ELF-1 (cell line): ENCODE measurements at regions not wholly inside any gene's neighbourhood (a gene's known extent, or its start where the extent isn't known, plus 50 kb on each side); places are given as distances from the start of the nearest gene placed in this dataset.
A peak's percentile ranks its signal among the peaks of the same experiment; 100 is the strongest.
"Not testable (repeated sequence)": the region's sequence is repeated elsewhere in the genome, so short reads cannot be mapped to it uniquely, and the experiment has no call there.

Source experiments
- DNase-seq: peaks from one replicate; pipeline ENCODE4 v3.0.0-alpha.2; 2016; ENCODE audit warnings: low read depth, low spot score

DNA sequence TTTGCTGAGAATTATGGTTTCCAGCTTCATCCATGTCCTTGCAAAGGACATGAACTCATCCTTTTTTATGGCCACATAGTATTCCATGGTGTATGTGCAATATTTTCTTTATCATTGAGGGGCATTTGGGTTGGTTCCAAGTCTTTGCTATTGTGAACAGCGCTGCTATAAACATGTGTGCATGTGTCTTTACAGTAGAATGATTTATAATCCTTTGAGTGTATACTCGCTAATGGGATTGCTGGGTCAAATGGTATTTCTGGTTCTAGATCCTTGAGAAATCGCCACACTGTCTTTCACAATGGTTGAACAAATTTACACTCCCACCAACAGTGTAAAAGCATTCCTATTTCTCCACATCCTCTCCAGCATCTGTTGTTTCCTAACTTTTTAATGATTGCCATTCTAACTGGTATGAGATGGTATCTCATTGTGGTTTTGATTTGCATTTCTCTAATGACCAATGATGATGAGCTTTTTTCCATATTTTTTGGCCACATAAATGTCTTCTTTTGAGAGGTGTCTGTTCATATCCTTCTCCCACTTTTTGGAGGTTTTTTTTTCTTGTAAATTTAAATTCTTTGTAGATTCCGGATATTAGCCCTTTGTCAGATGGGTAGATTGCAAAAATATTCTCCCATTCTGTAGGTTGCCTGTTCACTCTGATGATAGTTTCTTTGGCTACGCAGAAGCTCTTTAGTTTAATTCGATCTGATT is 180.1 kb downstream of the PLPPR4 start:
- DNase-seq, result not testable (repeated sequence)

DNA sequence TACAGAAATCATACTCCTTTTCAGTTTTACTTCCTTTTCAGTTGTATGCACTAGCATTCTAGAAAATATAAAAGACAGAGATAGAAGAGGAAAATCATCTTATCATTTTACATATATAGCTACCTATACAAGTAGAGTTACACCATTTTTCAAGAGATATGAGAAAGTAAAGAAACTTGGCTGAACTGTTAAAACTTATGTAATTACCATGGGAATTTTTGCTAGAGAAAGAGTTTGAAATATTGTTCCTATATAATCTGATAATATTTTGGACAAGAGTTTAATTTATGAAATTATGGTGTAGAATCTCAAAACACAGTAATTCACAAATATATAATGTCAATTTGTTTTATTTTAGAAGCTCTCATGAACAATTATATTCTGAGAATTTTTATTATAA is 180.8 kb downstream of the PLPPR4 start:
- no peak for DNase-seq

DNA sequence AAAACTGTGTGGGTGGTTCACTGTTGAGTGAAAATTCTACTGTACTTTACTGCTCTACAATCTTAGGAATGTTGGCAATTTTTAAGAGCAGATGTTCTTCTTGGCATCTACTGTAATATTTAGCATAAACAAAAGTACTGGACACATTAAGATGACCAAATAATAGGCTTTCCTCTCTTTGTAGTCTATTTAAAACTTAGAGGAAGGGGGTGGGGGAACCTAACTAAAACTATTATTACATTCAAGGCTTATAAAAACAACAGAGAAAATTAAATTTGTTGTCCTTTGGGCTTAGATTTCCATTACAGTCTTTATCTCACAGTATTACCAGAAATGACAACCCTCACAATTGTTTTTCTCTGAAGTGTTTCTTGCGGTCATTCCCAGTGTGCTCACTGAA is 181.2 kb downstream of the PLPPR4 start:
- DNase-seq, result no peak

- DNase-seq, result no peak
Measured at GRCh38 chr1:99447721-99448120, 183.4 kb downstream of the PLPPR4 start.

DNA sequence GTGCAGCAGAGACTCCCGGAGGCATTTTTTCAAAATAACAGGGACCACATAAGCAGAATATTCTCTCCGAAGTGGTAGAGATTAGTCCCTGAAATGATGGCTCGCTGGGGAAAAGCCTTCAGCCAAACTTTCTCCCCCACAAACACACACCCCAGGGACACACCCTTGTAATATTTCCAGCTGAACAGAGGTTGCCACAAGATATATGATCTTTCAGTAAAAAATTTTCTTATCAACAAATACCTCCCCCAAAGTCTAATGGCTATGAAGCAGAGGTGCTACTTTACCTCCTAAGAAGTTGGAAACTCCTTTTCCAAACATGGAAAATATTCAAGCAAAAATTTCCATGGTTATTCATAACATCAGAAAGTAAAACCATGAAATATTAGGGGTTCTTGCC is 190.2 kb upstream of the PALMD start:
- no peak for DNase-seq

DNA sequence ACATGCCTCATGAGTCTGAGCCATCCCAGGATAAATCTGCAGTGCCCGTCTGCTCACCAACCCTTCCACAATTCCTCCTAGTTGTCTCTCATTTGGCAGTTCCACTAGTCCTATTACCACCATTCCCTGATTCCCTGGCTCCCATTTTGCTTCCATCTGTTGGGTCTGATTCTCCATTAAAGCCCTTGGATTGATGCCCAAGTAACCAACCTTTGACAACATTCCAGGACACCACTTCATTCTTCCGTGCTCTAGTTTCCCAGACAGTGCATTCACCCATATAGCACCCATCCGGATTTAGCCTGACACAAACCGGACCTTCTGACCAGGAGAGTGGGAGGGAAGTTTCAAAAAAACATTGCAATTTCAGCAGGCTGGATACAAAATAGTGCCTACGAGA is 189.4 kb upstream of the PALMD start:
- DNase-seq, result no peak

DNA sequence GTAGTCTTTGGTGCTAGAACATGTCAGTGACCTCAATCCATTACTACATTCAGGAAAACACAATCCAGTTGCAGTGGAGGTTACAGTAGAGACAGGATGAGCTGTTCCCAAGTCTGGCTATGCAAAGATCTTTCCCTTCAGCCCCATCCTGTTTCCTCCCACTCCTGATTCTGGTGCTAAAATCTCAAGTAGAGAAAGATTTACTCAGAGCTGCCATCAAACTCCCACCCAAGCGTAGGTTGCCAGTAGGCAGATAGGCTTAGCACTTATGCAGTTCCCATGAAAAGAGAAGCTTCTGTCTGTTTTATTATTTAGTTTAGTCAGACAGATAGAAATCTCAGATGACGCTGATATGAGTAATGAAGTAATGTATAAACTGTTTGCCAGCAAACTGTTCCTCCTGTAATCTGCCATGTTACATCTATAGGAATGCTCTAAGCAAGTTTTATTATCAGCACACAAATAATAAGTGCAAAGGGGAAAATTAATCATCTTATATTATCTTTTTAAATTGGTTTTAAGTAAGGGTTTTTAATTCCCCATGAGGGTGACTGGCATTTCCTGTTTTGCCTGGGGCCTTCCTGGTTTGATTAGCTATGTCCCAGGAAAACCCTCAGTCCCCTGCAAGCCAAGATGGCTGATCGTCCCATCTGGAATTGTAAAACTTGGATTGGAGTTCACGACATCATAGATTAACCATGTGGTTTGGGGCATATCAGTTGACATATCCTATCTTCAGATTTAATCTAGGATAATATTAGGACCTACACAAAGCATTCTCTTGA is 188.3 kb upstream of the PALMD start:
- no peak for DNase-seq

DNA sequence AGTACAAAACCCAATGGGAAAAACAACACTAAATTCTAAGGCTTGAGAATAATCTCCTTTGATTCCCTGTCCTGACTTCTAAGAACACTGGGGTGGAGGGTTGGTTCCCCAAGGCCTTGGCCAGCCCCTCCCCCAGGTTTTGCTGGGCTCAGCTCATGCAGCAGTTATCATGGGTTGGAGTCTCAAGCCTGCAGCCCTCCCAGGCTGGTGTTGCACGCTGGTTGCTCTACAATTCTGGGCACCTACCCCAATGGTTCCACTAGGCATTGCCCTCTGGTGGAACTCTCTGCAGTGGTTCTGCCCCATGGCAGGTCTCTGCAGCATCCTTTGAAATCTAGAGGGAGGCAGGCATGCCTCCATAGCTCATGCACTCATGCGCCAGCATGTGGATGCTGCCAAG is 184.4 kb upstream of the PALMD start:
- DNase-seq, result no peak

DNA sequence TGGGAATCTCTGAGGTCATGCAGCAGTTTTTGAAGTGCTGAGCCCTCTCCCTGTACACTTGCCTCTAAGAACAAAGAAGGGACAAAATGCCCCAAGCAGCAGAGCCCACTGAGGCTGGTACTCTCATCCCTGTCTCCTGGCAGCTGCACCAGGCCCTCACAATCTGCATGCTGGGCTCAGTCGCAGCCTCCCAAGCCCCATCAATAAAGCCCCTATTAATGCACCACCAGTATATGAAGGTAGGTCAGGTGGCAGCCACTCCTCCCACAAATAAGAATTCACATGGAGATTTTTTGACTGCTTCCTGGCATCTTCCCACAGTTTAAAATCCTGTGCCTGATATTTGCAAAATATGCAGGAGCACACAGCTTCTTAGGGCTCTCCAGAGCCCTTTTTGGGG is 181.2 kb upstream of the PALMD start:
- DNase-seq, result no peak

DNA sequence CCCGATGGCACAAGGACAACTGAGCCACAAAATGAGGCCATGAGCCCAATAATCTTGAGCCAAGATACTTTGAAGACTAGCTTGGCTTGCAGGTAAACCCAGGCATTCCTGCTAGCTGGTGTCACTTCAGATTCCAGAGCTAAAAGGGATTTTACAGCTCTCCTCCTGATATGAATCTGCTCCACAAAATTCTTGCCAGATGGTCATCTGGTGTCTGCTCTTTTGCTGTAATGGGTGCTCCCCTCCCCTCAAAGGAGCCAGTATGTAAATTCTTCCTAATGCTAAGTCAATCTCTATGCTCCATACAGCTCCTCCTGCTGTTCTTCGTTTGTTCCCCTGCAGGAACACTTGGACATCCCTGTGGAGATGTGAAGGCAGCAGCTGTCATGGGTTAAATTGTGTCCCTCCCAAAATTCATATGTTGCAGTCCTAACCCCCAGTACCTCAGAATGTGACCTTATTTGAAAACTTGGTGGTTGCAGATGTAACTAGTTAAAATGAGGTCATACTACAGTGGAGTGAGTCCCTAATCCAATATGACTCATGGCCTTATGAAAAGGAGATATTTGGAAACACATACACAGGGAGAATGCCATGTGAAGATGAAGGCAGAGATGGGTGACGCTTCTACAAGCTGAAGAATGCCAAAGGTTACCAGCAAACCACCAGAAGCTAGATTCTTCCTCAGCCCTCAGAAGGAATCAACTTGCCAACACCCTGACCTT is 180.6 kb upstream of the PALMD start:
- DNase-seq, result peak; percentile 48

GRCh38 chr1:99467645-99468044 is 178.3 kb upstream of the PALMD start:
- DNase-seq, result no peak

- DNase-seq, result no peak
Measured at GRCh38 chr1:99469550-99469971, 176.4 kb upstream of the PALMD start.

DNA sequence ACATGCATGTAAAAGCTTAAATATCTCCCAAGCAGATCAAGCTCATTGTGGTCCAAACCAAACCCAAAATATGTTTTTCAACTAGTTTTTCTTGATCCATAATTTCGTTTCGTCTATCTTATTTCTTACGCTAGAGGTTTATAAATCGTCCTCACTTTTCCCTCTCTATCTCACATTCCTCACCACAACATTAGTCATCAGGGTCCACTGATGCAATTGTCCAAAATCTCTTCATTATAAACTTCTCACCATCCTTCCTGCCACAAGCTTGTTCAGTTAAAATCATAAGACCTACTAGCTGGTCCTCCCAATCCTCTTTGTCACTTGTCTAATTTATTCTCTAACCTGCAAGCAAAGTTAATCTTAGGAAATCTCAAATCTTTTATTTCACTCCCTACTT is 173.0 kb upstream of the PALMD start:
- no peak for DNase-seq

DNA sequence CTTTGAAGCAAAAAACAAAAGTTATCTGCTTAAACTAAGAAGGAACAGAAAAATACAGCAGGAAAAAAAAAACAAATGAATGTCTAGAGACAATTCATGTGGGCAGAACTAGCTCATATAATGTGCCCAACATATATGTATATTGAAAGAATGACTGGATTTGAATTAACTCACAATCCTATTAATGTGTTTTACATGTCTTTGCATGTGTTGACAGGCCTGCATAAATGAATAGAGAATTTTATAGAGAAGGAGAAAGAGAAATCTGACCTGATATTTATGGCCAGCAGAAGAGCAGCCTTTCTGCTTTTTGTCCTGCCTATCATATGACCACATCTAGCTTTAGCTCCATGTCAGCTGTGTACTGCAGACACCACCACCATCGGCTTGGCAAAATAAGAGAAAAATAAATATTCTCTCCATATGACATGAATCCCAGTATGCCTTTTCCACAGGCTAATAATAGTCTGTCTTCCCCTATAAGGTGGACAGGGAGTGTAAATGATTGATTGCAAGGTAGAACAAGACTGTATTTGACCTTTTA is 171.5 kb upstream of the PALMD start:
- DNase-seq, result no peak

DNA sequence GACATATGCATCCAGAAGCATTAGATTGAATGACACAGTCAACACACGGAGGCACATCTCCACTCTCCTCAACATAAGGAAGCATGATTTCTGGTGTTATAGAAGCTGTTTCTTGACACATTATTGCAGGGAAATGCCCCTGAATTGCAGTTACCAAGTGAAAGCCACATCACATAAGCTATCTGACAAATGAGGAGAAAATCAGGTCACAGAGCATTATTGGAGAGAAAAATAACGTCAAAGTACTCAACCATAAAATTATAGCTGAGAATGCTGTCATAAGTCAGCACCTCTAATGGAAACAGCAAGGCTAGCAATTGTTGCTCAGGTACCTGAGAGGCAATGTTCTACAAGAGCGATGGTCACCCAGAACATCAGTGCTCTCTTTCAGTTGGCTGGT is 169.9 kb upstream of the PALMD start:
- DNase-seq, result no peak

DNA sequence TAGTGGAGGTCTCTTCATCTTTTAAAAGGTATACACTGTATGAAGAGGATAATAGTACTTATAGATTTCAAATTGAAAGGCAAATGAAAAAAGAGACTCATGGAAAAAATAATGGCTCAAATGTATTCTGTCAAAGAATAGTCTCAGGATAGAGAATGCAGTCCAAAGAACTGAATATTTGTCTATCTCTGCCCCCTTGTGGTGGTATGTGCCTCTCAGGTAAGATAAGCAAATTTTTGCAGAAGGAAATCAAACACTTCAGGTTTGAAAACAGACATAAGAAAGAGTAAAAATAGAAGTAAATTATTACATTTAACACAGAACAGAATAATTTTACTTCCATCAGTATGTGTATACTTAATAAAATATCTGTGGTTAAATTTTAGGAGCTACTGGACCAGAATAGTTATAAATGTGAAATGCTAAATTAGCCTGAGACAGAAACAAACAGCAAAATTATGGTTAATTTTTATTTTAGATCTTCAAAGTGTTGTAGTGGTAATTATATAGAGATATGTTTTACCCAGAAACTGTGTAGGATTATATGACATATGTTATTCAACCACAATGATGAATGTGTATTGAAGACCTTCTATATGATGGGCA is 164.4 kb upstream of the PALMD start:
- DNase-seq, result no peak

DNA sequence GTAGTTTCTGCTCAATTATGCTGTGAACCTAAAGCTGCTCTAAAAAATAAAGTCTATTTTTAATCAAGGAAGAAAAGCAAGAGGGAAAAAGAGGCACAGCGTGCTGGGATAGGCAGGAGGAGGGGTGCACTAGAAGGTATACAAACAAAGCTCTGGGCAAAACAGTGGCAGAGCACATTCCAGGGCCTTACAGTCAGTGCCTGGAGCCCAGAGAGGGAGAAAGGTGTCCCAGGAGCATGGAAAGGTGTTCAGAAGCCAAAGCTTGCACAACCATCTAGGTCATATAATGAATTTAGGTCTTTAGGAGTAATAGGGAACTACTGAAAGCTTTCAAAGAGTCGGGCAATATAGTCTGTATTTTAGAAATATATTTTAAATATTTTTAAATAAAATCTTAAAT is 163.6 kb upstream of the PALMD start:
- no peak for DNase-seq

DNA sequence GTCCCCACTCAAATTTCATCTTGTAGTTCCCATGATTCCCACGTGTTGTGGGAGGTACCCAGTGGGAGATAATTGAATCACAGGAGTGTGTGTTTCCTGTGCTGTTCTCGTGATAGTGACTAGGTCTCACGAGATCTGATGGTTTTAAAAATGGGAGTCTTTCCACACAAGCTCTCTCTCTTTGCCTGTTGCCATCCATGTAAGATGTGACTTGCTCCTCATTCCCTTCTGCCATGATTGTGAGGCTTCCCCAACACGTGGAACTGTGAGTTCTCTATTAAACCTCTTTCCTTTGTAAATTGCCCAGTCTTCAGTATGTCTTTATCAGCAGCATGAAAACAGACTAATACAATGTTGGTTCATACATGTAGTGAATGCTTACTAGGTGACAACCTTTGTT is 163.2 kb upstream of the PALMD start:
- no peak for DNase-seq

DNA sequence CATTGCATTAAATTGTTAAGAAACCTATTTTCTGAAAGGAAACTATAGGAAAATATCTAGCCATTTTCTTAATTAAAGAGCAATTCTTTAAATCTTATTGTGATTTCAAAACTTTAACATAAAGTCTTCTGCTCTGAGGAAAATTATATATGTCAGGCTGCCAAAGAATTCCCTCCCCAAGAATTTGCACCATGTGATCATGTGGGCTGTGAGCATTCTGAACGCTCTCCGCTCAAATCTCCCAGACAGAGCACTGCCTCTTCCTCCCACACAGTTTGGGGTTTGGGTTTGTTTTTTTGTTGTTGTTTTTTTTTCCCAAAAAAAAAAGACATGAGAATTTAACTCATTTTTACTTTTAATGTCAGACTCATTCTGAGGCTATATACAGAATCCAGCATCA is 155.9 kb upstream of the PALMD start:
- DNase-seq, result no peak

GRCh38 chr1:99496067-99496466 is 149.8 kb upstream of the PALMD start:
- DNase-seq, result no peak

- DNase-seq, result no peak
Measured at GRCh38 chr1:99497690-99498089, 148.2 kb upstream of the PALMD start.

- no peak for DNase-seq
Measured at GRCh38 chr1:99500541-99500940, 145.4 kb upstream of the PALMD start.
